ENCODE measurements at regions not wholly inside any gene's neighbourhood (a gene's known extent, or its start where the extent isn't known, plus 50 kb on each side); places are given as distances from the start of the nearest gene placed in this dataset.

DNA sequence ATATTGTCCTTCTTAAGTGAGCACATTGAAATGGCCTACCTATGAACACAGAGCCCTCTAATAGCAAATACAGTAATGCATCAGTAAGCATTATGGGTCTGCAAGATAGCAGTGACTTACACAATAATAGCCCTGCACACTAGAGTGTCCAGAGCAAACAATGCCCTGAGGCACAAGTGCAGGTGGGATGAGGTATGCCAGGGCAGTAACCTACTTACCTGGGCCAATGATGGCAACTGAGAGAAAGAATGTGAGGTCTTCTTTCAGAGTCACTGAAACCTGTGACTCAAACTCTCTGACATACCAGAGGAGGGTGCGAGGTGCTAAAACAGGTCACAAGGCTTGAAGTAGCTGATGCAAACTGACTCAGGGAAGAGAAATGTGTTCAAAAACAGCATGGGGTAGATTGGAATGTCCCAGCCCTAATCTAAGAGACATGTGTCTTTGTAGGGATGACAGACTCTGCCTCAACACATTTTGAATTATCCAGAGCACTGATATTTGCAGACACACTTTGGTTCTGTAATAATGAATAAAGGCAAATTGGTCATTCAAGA, 168.5 kb upstream of the RUNX1 start:
- TF ChIP-seq, protein P1, sequence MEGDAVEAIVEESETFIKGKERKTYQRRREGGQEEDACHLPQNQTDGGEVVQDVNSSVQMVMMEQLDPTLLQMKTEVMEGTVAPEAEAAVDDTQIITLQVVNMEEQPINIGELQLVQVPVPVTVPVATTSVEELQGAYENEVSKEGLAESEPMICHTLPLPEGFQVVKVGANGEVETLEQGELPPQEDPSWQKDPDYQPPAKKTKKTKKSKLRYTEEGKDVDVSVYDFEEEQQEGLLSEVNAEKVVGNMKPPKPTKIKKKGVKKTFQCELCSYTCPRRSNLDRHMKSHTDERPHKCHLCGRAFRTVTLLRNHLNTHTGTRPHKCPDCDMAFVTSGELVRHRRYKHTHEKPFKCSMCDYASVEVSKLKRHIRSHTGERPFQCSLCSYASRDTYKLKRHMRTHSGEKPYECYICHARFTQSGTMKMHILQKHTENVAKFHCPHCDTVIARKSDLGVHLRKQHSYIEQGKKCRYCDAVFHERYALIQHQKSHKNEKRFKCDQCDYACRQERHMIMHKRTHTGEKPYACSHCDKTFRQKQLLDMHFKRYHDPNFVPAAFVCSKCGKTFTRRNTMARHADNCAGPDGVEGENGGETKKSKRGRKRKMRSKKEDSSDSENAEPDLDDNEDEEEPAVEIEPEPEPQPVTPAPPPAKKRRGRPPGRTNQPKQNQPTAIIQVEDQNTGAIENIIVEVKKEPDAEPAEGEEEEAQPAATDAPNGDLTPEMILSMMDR (IDR thresholded peaks at IDR 0.05 in 4 of 5, conservative IDR thresholded peaks at IDR 0.05 in 1 of 5): no peak
- no peak for TF ChIP-seq POLR2A (IDR thresholded peaks at IDR 0.05)
- DNase-seq (peak in 1 of 2 donors; percentile 50), ATAC-seq (peak; percentile 76 to 95)
- intact Hi-C loops (cut with DNase I; ENCODE audit: low total_unique reads) (no loop called here), in situ Hi-C loops (cut with MboI; ENCODE audit: low sequenced_read_pairs in 4 of 4) (no loop called here)
- Histone ChIP-seq H3K4me1 (peaks cover 21 to 33% of the 10 kb centered on the region in 2 donors), H3K27me3 (no peaks in the 10 kb centered on the region), H3K27ac (peak overlapping the region; percentile 20 to 72 (median 30)), H3K4me3 (no peak overlapping the region), H3K36me3 (no peaks in the 10 kb centered on the region), H3K9me3 (no peaks in the 10 kb centered on the region)

DNA sequence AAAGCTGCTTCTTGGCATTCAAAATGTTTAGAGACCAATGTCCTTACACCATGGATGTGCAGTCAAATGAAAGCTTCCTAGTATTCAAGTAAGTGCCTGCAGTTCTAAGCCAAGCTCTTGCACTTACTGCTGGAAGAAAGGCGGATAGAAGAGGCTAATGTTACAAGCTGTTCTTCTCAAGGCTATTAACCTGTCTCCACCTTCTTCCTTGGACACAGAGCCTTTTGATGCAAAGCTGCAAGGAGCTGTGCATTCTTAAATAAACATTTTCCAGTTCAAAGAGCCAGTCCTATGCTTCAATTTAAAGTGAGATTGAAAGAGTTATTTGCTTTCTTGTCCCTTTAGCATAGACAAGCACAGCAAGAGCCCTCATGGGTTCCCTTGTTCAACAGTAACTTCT, 167.9 kb upstream of the RUNX1 start:
- H3K4me1 ChIP-seq: peaks cover 21 to 33% of the 10 kb centered on the region in 2 donors
- peak overlapping the region; percentile 20 to 72 (median 30) for H3K27ac ChIP-seq
- ATAC-seq (peak; percentile 51), DNase-seq (no peak)
- no peaks in the 10 kb centered on the region for H3K9me3 ChIP-seq
- H3K27me3 ChIP-seq: no peaks in the 10 kb centered on the region
- in situ Hi-C loops (cut with MboI; ENCODE audit: low sequenced_read_pairs in 4 of 4) (no loop called here), intact Hi-C loops (cut with DNase I; ENCODE audit: low total_unique reads) (no loop called here)
- TF ChIP-seq, protein P1 (IDR thresholded peaks at IDR 0.05 in 4 of 5, conservative IDR thresholded peaks at IDR 0.05 in 1 of 5): no peak
- no peak for TF ChIP-seq POLR2A (IDR thresholded peaks at IDR 0.05)
- H3K4me3 ChIP-seq: no peak overlapping the region
- no peaks in the 10 kb centered on the region for H3K36me3 ChIP-seq

DNA sequence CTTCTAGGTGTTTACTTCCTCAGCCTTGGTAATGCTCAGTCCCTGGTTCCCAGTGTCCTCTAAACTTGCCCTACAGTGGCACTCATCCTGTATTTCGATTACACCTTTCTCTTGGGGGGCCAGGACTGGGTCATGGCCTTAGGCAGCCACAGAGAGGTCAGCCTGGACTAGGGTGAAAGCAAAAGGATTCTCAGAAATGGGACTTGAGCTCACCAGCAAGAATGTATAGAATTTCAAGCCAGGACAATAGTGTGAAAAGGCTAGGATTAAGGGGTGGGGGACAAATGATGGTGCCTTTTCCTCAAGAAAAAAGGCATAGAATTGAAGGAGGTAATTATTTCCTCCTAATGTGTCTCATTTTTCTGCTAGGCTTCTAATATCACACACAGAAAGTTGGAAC, 166.8 kb upstream of the RUNX1 start:
- Histone ChIP-seq H3K36me3 (no peaks in the 10 kb centered on the region), H3K9me3 (no peaks in the 10 kb centered on the region), H3K4me1 (peaks cover 31 to 39% of the 10 kb centered on the region in 2 donors), H3K27me3 (no peaks in the 10 kb centered on the region), H3K4me3 (no peak overlapping the region), H3K27ac (no peak overlapping the region)
- intact Hi-C loops (cut with DNase I; ENCODE audit: low total_unique reads) (no loop called here), in situ Hi-C loops (cut with MboI; ENCODE audit: low sequenced_read_pairs in 4 of 4) (no loop called here)
- ATAC-seq (no peak), DNase-seq (no peak)
- TF ChIP-seq, protein P1 (IDR thresholded peaks at IDR 0.05 in 4 of 5, conservative IDR thresholded peaks at IDR 0.05 in 1 of 5): no peak
- no peak for TF ChIP-seq POLR2A (IDR thresholded peaks at IDR 0.05)

DNA sequence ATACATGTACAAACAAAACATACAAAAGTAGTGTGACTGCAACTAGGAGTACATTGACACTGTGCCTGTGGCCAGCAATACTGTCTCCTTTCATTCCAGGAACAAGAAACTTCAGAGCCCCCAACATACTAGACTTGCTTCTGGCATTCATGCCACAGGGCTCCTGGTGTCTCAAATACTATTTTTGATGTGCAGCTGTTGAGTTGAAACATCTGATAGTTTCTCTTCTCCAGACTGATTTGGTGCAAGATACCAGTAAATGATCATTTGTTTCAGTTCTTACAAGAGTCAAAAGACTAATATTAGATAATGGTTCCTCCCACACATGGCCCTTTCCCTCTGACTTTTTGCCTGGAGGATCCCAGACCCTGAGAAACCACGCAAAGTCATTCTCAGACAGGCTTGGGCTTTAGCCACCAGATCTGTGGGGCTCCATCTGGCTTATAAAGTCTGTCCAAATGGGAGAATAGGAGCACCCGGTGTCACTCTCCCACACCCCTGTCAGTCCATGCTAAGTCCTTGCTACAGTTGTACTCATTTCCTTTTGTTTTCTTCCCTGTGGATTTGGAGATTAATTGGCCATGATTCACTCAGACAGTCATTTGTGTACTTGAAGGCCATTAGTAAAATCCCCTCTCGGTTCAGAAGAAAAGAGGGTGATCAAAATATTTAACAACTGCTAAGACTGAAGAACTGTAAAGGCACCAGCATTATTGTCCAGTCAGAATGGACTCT, 163.5 kb upstream of the RUNX1 start:
- TF ChIP-seq POLR2A (IDR thresholded peaks at IDR 0.05): no peak
- TF ChIP-seq, protein P1 (IDR thresholded peaks at IDR 0.05 in 4 of 5, conservative IDR thresholded peaks at IDR 0.05 in 1 of 5): no peak
- no peaks in the 10 kb centered on the region for H3K27me3 ChIP-seq
- intact Hi-C loops (cut with DNase I; ENCODE audit: low total_unique reads) (no loop called here), in situ Hi-C loops (cut with MboI; ENCODE audit: low sequenced_read_pairs in 4 of 4) (no loop called here)
- no peak overlapping the region for H3K4me3 ChIP-seq
- H3K36me3 ChIP-seq: no peaks in the 10 kb centered on the region
- H3K4me1 ChIP-seq: peaks cover 53 to 61% of the 10 kb centered on the region in 2 donors
- DNase-seq (no peak), ATAC-seq (no peak)
- H3K9me3 ChIP-seq: no peaks in the 10 kb centered on the region
- H3K27ac ChIP-seq: peak overlapping the region; percentile 24 to 48 (median 38)
